H9 (cell line): ENCODE measurements at regions not wholly inside any gene's neighbourhood (a gene's known extent, or its start where the extent isn't known, plus 50 kb on each side); places are given as distances from the start of the nearest gene placed in this dataset.

Experiments used
- DNase-seq: peaks from one replicate; pipeline ENCODE4 v3.0.0-alpha.2; 2017
- H2AFZ ChIP-seq: one replicate; pipeline ENCODE4 v1.6.1; 2013; ENCODE audit warnings: mild to moderate bottlenecking, low read length, control low read depth, moderate library complexity
- H2AK5ac ChIP-seq: 2 replicates; pipeline ENCODE4 v1.6.1; 2013; ENCODE audit warnings: low read length, control low read depth, mixed read lengths; ENCODE audit not compliant: insufficient read length
- H2BK120ac ChIP-seq: one replicate; pipeline ENCODE4 v1.6.1; 2013; ENCODE audit warnings: low read depth, mild to moderate bottlenecking, low read length, control low read depth, inconsistent platforms; ENCODE audit not compliant: poor library complexity, severe bottlenecking
- H2BK12ac ChIP-seq: 2 replicates; pipeline ENCODE4 v1.6.1; 2013; ENCODE audit warnings: low read length, control low read depth, mixed read lengths, low read depth; ENCODE audit not compliant: insufficient read length
- H2BK15ac ChIP-seq: 2 replicates; pipeline ENCODE4 v1.6.1; 2013; ENCODE audit warnings: low read depth, low read length, control low read depth
- H2BK20ac ChIP-seq: one replicate; pipeline ENCODE4 v1.6.1; 2013; ENCODE audit warnings: low read depth, mild to moderate bottlenecking, low read length, control low read depth, inconsistent platforms; ENCODE audit not compliant: poor library complexity, severe bottlenecking
- H2BK5ac ChIP-seq: 2 replicates; pipeline ENCODE4 v1.6.1; 2013; ENCODE audit warnings: low read length, control low read depth, mixed read lengths; ENCODE audit not compliant: insufficient read length
- H3K14ac ChIP-seq: 2 replicates; pipeline ENCODE4 v1.6.1; 2013; ENCODE audit warnings: low read length, control low read depth; ENCODE audit not compliant: insufficient read depth
- H3K18ac ChIP-seq: 2 replicates; pipeline ENCODE4 v1.6.1; 2013; ENCODE audit warnings: low read depth, mild to moderate bottlenecking, mixed read lengths, low read length, control low read depth; ENCODE audit not compliant: insufficient read length
- H3K23ac ChIP-seq: 2 replicates; pipeline ENCODE4 v1.6.1; 2013; ENCODE audit warnings: low read length, control low read depth, mixed read lengths, low read depth; ENCODE audit not compliant: insufficient read length
- H3K23me2 ChIP-seq: 2 replicates; pipeline ENCODE4 v1.6.1; 2013; ENCODE audit warnings: low read depth, mild to moderate bottlenecking, mixed read lengths, low read length, control low read depth; ENCODE audit not compliant: insufficient read length, poor library complexity, severe bottlenecking
- H3K27ac ChIP-seq: 2 replicates; pipeline ENCODE4 v1.5.1; 2013; ENCODE audit warnings: low read length, control low read depth, mixed read lengths, low read depth; ENCODE audit not compliant: insufficient read length
- H3K27me3 ChIP-seq: 2 replicates; pipeline ENCODE4 v1.6.1; 2013; ENCODE audit warnings: low read length, control low read depth, inconsistent platforms; ENCODE audit not compliant: insufficient read depth
- H3K4ac ChIP-seq: 2 replicates; pipeline ENCODE4 v1.6.1; 2013; ENCODE audit warnings: low read depth, mild to moderate bottlenecking, control low read depth, inconsistent platforms, low read length, moderate library complexity
- H3K4me1 ChIP-seq: 2 replicates; pipeline ENCODE4 v1.6.1; 2013; ENCODE audit warnings: low read length, control low read depth, inconsistent platforms; ENCODE audit not compliant: insufficient read depth
- H3K4me2 ChIP-seq: 2 replicates; pipeline ENCODE4 v1.6.1; 2013; ENCODE audit warnings: low read length, control low read depth, mixed read lengths; ENCODE audit not compliant: insufficient read length, insufficient read depth
- H3K56ac ChIP-seq: 2 replicates; pipeline ENCODE4 v1.6.1; 2013; ENCODE audit warnings: low read depth, mild to moderate bottlenecking, mixed read lengths, low read length, control low read depth; ENCODE audit not compliant: insufficient read length
- H3K79me1 ChIP-seq: 2 replicates; pipeline ENCODE4 v1.6.1; 2013; ENCODE audit warnings: low read depth, mild to moderate bottlenecking, moderate library complexity, low read length, control low read depth, inconsistent platforms; ENCODE audit not compliant: insufficient read depth, poor library complexity, severe bottlenecking
- H3K79me2 ChIP-seq: 2 replicates; pipeline ENCODE4 v1.6.1; 2013; ENCODE audit warnings: low read length, control low read depth, inconsistent platforms; ENCODE audit not compliant: insufficient read depth
- H3K9ac ChIP-seq: 2 replicates; pipeline ENCODE4 v1.6.1; 2013; ENCODE audit warnings: low read length, control low read depth, mixed read lengths; ENCODE audit not compliant: insufficient read length; ENCODE audit errors: extremely low read depth
- H3K9me3 ChIP-seq: one replicate; pipeline ENCODE4 v1.6.1; 2013; ENCODE audit warnings: low read depth, low read length, inconsistent platforms; ENCODE audit not compliant: control insufficient read depth
- H3T11ph ChIP-seq: one replicate; pipeline ENCODE4 v1.6.1; 2013; ENCODE audit warnings: mild to moderate bottlenecking, low read length, control low read depth, inconsistent platforms
- H4K20me1 ChIP-seq: one replicate; pipeline ENCODE4 v1.6.1; 2013; ENCODE audit not compliant: control insufficient read depth, insufficient read length, insufficient read depth
- H4K5ac ChIP-seq: 2 replicates; pipeline ENCODE4 v1.6.1; 2013; ENCODE audit warnings: low read depth, mild to moderate bottlenecking, mixed read lengths, low read length, control low read depth; ENCODE audit not compliant: insufficient read length
- H4K8ac ChIP-seq: replicated peaks from 2 replicates; pipeline ENCODE4 v1.6.1; 2013; ENCODE audit warnings: low read length, control low read depth, mixed read lengths, low read depth; ENCODE audit not compliant: insufficient read length
- H4K91ac ChIP-seq: 2 replicates; pipeline ENCODE4 v1.6.1; 2013; ENCODE audit warnings: low read depth, mild to moderate bottlenecking, moderate library complexity, mixed read lengths, low read length, control low read depth; ENCODE audit not compliant: insufficient read length
- H3K27ac Mint-ChIP-seq, 3 experiments: 2 replicates in 2 of 3; 3 replicates in 1 of 3; pipeline ENCODE4 v1.8.0; 2020 to 2021; ENCODE audit warnings: mixed read lengths in 3 of 3, mild to moderate bottlenecking in 1 of 3, moderate library complexity in 1 of 3
- H3K27me3 Mint-ChIP-seq: 2 replicates; pipeline ENCODE4 v1.8.0; 2021; ENCODE audit warnings: low read depth, mild to moderate bottlenecking, moderate library complexity, mixed read lengths
- H3K36me3 Mint-ChIP-seq, 3 experiments: 2 replicates in 2 of 3; 3 replicates in 1 of 3; pipeline ENCODE4 v1.8.0; 2020 to 2021; ENCODE audit warnings: low read depth in 3 of 3, mixed read lengths in 3 of 3; ENCODE audit not compliant: insufficient read depth in 1 of 3
- H3K4me1 Mint-ChIP-seq, 2 experiments: 2 replicates each; pipeline ENCODE4 v1.8.0; 2020; ENCODE audit warnings: mixed read lengths in 2 of 2
- H3K4me3 Mint-ChIP-seq, 2 experiments: 2 replicates in 1 of 2; 3 replicates in 1 of 2; pipeline ENCODE4 v1.8.0; 2020 to 2021; ENCODE audit warnings: mild to moderate bottlenecking in 2 of 2, mixed read lengths in 2 of 2, moderate library complexity in 1 of 2
- H3K9me3 Mint-ChIP-seq, 2 experiments: 2 replicates in 1 of 2; 3 replicates in 1 of 2; pipeline ENCODE4 v1.8.0; 2020; ENCODE audit warnings: mild to moderate bottlenecking in 2 of 2, mixed read lengths in 2 of 2, moderate library complexity in 1 of 2
- CTCF ChIP-seq: fragments of 200-600 bp; sonication (generic); conservative IDR thresholded peaks from 3 replicates; pipeline ENCODE4 v1.8.0; 2021; ENCODE audit warnings: antibody characterized with exemption, mild to moderate bottlenecking
- WGBS: extraction: QIAGEN DNeasy Blood & Tissue Kit; methylation state at CpG from one replicate; pipeline ENCODE4 v1.1.7; 2013; ENCODE audit warnings: missing lambda C conversion rate, low lambda C conversion rate, mixed read lengths; ENCODE audit not compliant: insufficient read length; ENCODE audit errors: extremely low coverage; 5-methylcytosine and 5-hydroxymethylcytosine counted together

- Mint-ChIP-seq H3K9me3 (no peaks in the 10 kb centered on the region), H3K4me3 (no peak overlapping the region), H3K27ac (no peak overlapping the region), H3K36me3 (no peaks in the 10 kb centered on the region), H3K27me3 (peaks cover 1% of the 10 kb centered on the region; the same call in 1 of the 2 replicates), H3K4me1 (peaks cover 4 to 17% of the 10 kb centered on the region in 2 experiments)
- H4K91ac ChIP-seq: no peak overlapping the region
- no peak overlapping the region for H3K4ac ChIP-seq
- H3T11ph ChIP-seq: no peak overlapping the region
- H3K27ac ChIP-seq: no peak overlapping the region
- no CpG with 5 or more reads among the region's 12 CpGs for WGBS
- no peak overlapping the region for H3K9ac ChIP-seq
- no peak for TF ChIP-seq CTCF
- no peaks in the 10 kb centered on the region for H3K79me2 ChIP-seq
- no peak overlapping the region for H3K56ac ChIP-seq
- H4K8ac ChIP-seq: no peak overlapping the region
- no peak overlapping the region for H4K5ac ChIP-seq
- H3K23me2 ChIP-seq: no peaks in the 10 kb centered on the region
- H3K9me3 ChIP-seq: no peaks in the 10 kb centered on the region
- H2BK12ac ChIP-seq: no peak overlapping the region
- H3K14ac ChIP-seq: no peak overlapping the region
- no peaks in the 10 kb centered on the region for H3K79me1 ChIP-seq
- H2BK15ac ChIP-seq: no peak overlapping the region
- H4K20me1 ChIP-seq: no peaks in the 10 kb centered on the region
- H3K4me2 ChIP-seq: no peak overlapping the region
- no peak overlapping the region for H2BK20ac ChIP-seq
- H2AK5ac ChIP-seq: no peak overlapping the region
- no peak overlapping the region for H3K23ac ChIP-seq
- H3K4me1 ChIP-seq: no peaks in the 10 kb centered on the region
- H3K27me3 ChIP-seq: no peaks in the 10 kb centered on the region
- H3K18ac ChIP-seq: no peak overlapping the region
- H2BK120ac ChIP-seq: no peak overlapping the region
- H2BK5ac ChIP-seq: no peak overlapping the region
- H2AFZ ChIP-seq: no peak overlapping the region
- DNase-seq: no peak
Measured at GRCh38 chr1:3959361-3959760, 59.3 kb upstream of the C1orf174 start.
